GM19438 (cell line): ENCODE measurements at regions not wholly inside any gene's neighbourhood (a gene's known extent, or its start where the extent isn't known, plus 50 kb on each side); places are given as distances from the start of the nearest gene placed in this dataset.

Experiments used
- ATAC-seq: cut with Tn5 transposase; IDR thresholded peaks from one replicate; pipeline ENCODE4 v1.9.1; 2021; ENCODE audit warnings: low read depth; ENCODE audit not compliant: unreplicated experiment

DNA sequence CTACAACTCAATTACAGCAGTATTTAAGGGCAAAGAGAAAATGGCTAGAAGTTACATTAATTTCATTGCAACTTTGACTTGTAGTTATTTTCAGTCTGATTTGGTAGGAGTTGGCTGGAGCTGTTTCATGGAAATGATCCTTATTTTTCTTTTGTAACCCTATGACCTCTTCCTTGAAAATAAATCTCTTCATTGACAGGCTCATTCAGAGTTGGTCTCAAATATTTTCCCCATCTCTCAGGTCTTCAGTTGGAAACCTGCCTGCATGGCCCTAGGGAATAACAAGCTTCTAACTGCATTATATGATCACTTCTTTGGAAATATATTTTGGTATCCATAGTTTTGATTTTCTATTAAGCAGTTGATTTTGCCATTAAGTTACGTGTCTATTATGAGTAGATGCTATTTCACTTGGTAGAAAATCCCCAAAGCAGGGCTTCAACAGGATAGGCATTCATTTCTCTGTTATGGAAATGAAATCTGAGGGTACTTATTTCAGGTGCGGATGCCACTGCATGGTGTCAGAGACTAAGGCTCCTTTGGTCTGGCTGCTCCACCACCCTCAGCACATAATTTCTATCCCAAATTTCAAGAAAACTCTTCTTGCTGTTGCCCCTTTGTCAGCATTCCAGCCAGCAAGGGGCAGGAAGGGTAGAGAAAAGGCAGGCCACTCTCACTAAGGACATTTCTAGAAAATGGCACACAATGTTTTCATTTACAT, 502.5 kb downstream of the SPRY1 start:
- ATAC-seq = no peak

GRCh38 chr4:123904882-123905281, 508.3 kb downstream of the SPRY1 start:
- no peak for ATAC-seq

- ATAC-seq = no peak
These were observed 517.0 kb downstream of the SPRY1 start for GRCh38 chr4:123913598-123913997.

DNA sequence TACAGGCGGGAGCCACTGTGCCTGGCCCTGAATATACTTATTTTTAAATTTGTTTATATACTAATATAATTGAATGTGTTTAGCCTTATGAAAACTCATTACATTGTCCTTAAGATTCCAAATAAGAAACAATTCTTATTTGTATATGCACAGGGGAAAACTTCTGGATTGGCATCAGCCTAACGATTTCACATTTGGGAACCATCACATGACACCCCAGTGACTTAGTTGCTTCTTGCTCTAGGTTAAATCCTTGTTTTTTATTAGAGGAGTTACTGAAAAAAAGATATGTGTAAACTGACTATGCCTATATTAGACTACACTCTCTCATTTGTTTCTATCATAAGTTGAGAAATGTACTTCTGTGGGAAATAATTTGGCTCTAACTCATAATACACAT, 520.2 kb downstream of the SPRY1 start:
- no peak for ATAC-seq

DNA sequence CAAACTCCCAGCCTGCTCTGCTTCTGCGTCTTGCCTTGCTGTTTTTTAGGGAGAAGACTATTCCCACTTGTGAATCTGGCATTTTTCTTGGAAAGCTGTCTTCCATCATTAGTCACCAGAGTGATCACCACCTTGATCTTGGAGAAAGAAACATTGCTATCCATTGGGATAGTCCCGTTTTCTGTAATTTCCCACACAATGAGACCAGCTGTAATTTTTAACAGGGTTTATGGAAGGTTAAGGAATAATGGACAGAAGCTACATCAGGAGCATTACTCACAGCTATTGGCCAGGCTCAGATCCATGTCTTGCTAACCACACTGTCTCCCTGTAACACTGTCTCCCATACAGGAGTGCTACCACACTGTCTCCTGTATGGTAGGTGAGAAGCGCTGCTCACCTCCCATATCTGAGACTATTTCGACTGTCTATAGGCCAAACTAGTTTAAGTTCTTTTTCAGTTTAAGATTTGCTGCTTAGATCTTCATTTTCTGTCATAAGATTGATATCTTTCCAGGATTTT, 523.0 kb downstream of the SPRY1 start:
- ATAC-seq = no peak

- ATAC-seq = no peak
These were observed 524.7 kb downstream of the SPRY1 start for GRCh38 chr4:123921339-123921738.

DNA sequence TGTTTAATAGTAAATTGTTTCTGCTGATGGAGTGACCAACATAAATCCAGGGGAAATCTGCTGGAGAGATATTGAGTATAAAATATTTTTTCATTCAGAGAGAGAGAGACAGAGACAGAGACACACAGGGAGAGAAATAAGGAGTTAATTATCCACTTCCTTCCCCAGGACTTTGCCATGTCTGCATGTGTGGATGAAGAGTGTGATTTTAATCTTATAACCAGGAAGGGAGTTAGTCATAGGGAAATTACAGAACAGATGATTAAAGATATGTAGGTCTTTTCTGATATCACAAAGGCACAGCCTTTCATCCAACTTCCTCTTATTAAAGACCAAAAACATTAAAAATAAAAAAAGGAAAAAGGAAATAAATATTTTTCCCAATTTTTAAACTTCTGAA, 526.3 kb downstream of the SPRY1 start:
- no peak for ATAC-seq

GRCh38 chr4:123924536-123924935, 527.9 kb downstream of the SPRY1 start:
- no peak for ATAC-seq

- ATAC-seq = no peak
These were observed 533.0 kb downstream of the SPRY1 start for GRCh38 chr4:123929565-123929964.

GRCh38 chr4:123930996-123931395, 534.4 kb downstream of the SPRY1 start:
- no peak for ATAC-seq

DNA sequence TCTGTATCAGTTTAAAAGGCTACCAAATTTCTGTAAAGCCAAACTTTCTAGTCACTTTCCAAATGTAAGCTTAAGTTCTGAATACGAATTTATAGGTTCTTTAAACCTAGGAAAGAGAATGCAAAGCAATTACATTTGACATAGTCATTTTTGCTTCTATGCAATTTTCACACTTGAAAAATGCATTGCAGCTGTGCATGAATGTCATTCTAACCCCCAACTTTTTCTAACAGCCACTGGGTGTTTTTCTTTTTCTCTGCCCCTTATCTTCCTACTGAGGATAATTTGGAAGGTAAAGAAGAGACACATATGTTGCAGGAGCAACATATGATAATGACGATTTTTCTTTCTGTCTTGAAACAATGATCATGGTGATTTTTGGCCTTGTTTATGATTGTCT, 537.5 kb downstream of the SPRY1 start:
- no peak for ATAC-seq

DNA sequence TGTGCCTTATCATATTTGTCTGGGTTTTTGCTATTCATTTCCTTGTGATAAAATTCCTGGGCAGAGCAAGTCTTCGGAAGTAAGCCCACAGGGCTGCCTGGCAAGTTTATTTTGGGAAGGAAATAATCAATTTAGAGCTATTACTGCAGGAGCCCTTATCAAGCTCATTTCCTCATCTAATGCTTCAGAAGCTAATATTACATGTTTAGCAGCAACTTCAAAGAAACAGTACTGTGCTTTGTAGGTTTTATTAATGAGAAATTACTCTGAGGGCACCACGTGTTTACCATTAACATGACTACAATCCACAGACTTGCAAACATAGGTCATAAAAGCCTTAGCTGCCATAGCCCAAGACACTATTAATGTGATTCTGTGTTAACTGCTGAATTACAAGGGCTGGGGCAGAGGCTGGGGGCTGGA, 540.0 kb downstream of the SPRY1 start:
- no peak for ATAC-seq

- ATAC-seq = no peak
These were observed 541.0 kb downstream of the SPRY1 start for GRCh38 chr4:123937581-123937980.

DNA sequence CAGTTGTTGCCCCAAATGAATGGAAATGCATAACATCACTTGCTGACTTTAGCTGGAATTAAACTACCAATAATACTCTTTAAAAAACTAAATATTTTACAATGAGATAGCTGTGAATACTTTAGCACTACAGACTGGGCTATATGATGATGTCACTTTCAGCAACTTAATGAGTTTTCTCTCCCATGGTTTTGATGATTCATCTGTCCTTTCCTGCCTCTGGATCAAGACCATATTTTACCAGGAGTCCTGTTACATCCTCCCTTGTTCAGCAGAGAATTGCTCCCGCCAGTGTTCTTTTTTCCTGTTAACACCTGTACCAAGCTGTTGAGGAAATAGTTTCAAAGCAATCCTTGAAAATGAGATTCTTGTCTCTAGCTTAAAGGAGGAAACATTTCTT, 543.0 kb downstream of the SPRY1 start:
- ATAC-seq = no peak

DNA sequence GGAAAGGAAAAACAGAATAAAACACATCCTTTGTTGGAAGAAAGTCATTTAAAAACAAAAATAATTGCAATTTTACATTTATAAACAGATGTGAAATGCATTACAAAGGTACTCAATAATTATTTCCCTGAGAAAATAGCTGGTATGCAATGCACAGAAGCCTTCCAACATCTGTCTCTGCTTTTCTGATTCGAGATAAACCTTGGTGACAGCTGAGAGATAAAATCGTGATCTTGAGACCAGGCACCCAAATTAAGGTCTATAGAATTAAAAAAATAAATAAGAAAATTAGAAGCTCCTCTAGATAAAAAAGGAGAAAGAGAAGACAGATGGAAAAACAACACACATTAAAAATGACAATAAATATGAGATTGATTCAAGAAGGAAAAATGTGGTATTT, 544.0 kb downstream of the SPRY1 start:
- no peak for ATAC-seq

GRCh38 chr4:123941306-123941705, 544.7 kb downstream of the SPRY1 start:
- ATAC-seq = no peak

- ATAC-seq = no peak
These were observed 547.4 kb downstream of the SPRY1 start for GRCh38 chr4:123943976-123944375.

DNA sequence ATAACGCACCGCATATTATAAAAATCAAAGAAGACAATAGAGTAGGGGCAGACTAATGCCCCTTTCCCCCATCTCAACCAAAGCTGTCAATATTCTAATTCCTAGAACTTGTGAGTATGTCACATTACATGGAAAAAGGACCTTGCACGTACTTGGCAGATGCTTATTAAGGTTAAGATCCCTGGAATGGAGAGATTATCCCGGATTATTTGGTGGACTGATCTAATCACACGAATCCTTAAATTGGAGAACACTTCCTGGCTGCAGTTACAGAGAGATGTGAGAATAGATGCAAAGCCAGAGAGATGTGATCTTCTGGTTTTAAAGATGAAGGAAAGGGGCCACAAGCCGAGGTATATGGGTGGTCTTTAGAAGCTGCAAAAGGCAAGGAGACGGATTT, 548.7 kb downstream of the SPRY1 start:
- no peak for ATAC-seq

- no peak for ATAC-seq
These were observed 553.9 kb downstream of the SPRY1 start for GRCh38 chr4:123950530-123950929.

DNA sequence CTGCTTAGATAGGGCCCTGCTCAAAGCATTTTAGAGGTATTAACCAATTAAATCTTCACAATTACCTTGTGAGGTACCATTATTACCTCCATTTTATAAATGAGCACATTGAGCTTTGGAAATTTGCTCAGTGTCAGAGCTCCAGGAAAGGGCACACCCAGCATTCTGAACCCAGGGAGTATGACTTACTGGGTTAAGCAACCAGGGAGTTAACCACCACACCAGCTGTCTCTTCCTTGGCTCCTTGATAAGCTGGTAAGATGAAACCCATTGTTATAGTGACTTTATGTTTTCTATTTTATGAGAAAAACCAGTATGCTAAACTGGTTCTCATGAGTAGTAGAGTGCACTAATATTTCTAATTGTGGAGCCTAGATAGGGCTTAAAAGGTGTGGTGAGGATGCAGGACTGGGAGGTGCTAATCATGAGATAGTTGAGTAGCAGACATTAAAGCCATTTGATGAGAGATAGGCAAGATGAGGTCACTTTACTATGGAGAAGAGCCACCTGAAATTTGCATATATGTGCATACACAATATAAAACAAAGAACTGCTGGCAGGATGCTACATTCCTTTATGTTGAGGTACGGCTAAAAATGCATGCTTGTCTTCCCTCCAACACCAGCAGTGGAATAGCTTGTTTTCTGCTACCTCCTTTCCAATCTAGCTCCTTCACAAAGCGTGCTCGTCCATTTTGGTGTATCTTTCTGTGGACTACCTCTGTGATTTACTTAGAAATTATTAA, 556.1 kb downstream of the SPRY1 start:
- no peak for ATAC-seq

GRCh38 chr4:123953566-123953965, 557.0 kb downstream of the SPRY1 start:
- ATAC-seq = no peak

DNA sequence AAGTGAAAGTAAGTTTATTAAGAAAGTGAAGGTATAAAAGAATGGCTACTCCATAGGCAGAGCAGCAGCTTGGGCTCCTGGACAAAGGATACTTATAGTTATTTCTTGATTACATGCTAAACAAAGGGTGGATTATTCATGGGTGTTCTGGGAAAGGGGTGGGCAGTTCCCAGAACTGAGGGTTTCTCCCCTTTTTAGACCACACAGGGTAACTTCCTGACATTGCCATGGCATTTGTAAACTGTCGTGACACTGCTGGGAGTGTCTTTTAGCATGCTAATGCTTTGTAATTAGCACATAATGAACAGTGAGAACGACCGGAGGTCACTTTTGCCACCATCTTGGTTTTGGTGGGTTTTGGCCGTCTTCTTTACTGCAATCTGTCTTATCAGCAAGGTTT, 557.6 kb downstream of the SPRY1 start:
- ATAC-seq = no peak
